Coronary artery (tissue), 2 donors: ENCODE measurements at regions not wholly inside any gene's neighbourhood (a gene's known extent, or its start where the extent isn't known, plus 50 kb on each side); places are given as distances from the start of the nearest gene placed in this dataset.

ENCODE experiments used
- DNase-seq: peaks from one replicate; pipeline ENCODE4 v3.0.0-alpha.2; 2017; ENCODE audit warnings: low spot score
- H3K27ac ChIP-seq, 2 donors: fragments of 200-600 bp; sonication (generic); one replicate each; pipeline ENCODE4 v1.5.1; 2016 to 2019
- H3K4me3 ChIP-seq: fragments of 200-600 bp; sonication (generic); 2 replicates; pipeline ENCODE4 v1.5.1; 2016; ENCODE audit warnings: mild to moderate bottlenecking, moderate library complexity
- TF ChIP-seq, protein P1 (sequence below): fragments of 200-600 bp; sonication (generic); IDR thresholded peaks from one replicate; pipeline ENCODE4 v1.5.1; 2019; ENCODE audit warnings: antibody characterized with exemption

DNA sequence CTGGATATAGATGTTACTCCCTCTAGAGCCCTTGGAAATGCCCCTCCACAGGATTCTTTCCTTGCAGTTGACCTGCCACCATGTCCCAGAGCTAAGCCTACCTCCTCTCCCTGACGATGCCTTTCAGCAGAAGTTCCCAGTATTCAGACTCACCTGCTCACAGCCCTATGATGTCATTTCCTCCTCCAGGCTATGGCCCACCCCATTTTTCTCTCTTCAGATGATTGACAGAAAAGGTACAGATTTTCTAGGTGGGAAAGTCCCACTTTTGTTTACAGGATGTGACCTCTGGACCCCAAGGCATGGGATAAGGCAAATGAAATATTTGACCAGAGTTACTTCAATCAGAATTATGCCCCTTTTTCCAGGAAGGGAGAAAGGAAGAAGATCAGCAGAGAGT, 280.2 kb upstream of the PHYHIPL start:
- peak overlapping the region in 1 of 2 donors; percentile 1 for H3K27ac ChIP-seq
- TF ChIP-seq, protein P1, sequence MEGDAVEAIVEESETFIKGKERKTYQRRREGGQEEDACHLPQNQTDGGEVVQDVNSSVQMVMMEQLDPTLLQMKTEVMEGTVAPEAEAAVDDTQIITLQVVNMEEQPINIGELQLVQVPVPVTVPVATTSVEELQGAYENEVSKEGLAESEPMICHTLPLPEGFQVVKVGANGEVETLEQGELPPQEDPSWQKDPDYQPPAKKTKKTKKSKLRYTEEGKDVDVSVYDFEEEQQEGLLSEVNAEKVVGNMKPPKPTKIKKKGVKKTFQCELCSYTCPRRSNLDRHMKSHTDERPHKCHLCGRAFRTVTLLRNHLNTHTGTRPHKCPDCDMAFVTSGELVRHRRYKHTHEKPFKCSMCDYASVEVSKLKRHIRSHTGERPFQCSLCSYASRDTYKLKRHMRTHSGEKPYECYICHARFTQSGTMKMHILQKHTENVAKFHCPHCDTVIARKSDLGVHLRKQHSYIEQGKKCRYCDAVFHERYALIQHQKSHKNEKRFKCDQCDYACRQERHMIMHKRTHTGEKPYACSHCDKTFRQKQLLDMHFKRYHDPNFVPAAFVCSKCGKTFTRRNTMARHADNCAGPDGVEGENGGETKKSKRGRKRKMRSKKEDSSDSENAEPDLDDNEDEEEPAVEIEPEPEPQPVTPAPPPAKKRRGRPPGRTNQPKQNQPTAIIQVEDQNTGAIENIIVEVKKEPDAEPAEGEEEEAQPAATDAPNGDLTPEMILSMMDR: no peak
- no peak overlapping the region for H3K4me3 ChIP-seq
- DNase-seq: no peak

GRCh38 chr10:58897236-58897635, 279.2 kb upstream of the PHYHIPL start:
- TF ChIP-seq, protein P1: no peak
- Histone ChIP-seq H3K27ac (no peak overlapping the region), H3K4me3 (no peak overlapping the region)
- DNase-seq: no peak

DNA sequence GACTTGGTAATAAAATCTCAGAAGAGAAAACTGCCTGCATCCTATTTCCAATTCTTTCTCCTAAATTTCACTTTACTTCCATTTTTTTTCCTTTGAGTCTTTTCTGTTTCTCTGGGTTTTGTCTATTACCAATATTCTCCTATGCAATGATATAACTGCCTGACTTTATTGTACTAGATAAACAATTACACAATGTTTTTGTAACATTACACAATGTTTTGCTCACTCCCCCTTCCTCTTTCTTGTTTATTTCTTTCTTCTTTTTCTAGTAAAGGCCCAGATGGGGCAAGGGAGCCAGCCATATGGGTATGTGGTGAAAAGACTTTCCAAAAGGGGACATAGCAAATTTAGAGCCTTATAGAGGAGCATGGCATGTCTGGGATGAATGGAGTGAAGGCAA, 278.7 kb upstream of the PHYHIPL start:
- no peak for DNase-seq
- TF ChIP-seq, protein P1: no peak
- H3K4me3 ChIP-seq: no peak overlapping the region
- H3K27ac ChIP-seq: peak overlapping the region in 1 of 2 donors; percentile 14

- TF ChIP-seq, protein P1: no peak
- Histone ChIP-seq H3K4me3 (no peak overlapping the region), H3K27ac (no peak overlapping the region)
- DNase-seq: no peak
Observed at GRCh38 chr10:58898854-58899573, 277.4 kb upstream of the PHYHIPL start.

- TF ChIP-seq, protein P1: no peak
- Histone ChIP-seq H3K4me3 (no peak overlapping the region), H3K27ac (no peak overlapping the region)
- no peak for DNase-seq
Observed at GRCh38 chr10:58901092-58901646, 275.3 kb upstream of the PHYHIPL start.

- Histone ChIP-seq H3K4me3 (no peak overlapping the region), H3K27ac (no peak overlapping the region)
- TF ChIP-seq, protein P1: no peak
- no peak for DNase-seq
Observed at GRCh38 chr10:58903071-58903470, 273.4 kb upstream of the PHYHIPL start.

DNA sequence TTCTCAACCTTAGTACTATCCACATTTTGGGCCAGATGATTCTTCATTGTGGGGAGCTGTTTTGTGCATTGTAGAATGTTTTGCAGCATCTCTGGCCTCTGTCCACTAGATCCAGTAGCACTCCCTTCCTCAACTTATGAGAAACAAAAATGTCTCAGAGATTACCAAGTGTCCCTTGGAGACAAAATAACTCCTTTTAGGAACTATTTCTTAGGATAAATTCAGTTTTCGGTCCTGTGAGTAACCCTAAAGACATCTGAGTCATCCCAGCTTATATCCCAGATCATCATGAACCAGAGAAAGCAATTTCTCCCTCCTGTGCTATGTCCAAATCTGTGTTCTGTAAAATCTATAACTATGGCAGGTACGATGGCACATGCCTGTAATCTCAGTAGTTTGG, 266.6 kb upstream of the PHYHIPL start:
- no peak overlapping the region for H3K27ac ChIP-seq
- TF ChIP-seq, protein P1: no peak
- no peak overlapping the region for H3K4me3 ChIP-seq
- DNase-seq: no peak
